Heart right ventricle (tissue), 16 donors: ENCODE measurements at regions not wholly inside any gene's neighbourhood (a gene's known extent, or its start where the extent isn't known, plus 50 kb on each side); places are given as distances from the start of the nearest gene placed in this dataset.
"Not testable (repeated sequence)": the region's sequence is repeated elsewhere in the genome, so short reads cannot be mapped to it uniquely, and the experiment has no call there.

Experiments used
- ATAC-seq, 8 donors: fragments of 200-7000 bp; cut with Tn5 transposase; one replicate each; pipeline ENCODE4 v1.9.1; 2020; ENCODE audit warnings: mild to moderate bottlenecking in 8 of 8, moderate library complexity in 8 of 8, moderate number of reproducible peaks in 1 of 8
- DNase-seq, 2 donors: peaks; one replicate each; pipeline ENCODE4 v3.0.0-alpha.2; 2020
- H3K27ac ChIP-seq, 10 donors: fragments of 200-600 bp; sonication (generic) in 2 of 10; one replicate each; pipeline versions ENCODE4 v1.5.0 to v1.8.0; 2020 to 2022; ENCODE audit warnings: mild to moderate bottlenecking in 3 of 10
- H3K27me3 ChIP-seq, 7 donors: fragments of 200-600 bp; one replicate each; pipeline ENCODE4 v1.8.0; 2021 to 2022; ENCODE audit warnings: mild to moderate bottlenecking in 2 of 7
- H3K36me3 ChIP-seq, 9 donors: fragments of 200-600 bp; sonication (generic) in 1 of 9; one replicate each; pipeline versions ENCODE4 v1.5.0 to v1.8.0; 2020 to 2022; ENCODE audit warnings: mild to moderate bottlenecking in 2 of 9
- H3K4me1 ChIP-seq, 9 donors: fragments of 200-600 bp; sonication (generic) in 1 of 9; one replicate each; pipeline versions ENCODE4 v1.5.0 to v1.8.0; 2020 to 2022; ENCODE audit warnings: mild to moderate bottlenecking in 4 of 9
- H3K4me3 ChIP-seq, 10 donors: fragments of 200-600 bp; sonication (generic) in 2 of 10; one replicate each; pipeline versions ENCODE4 v1.5.0 to v1.8.0; 2020 to 2022; ENCODE audit warnings: mild to moderate bottlenecking in 7 of 10, moderate library complexity in 2 of 10
- H3K9me3 ChIP-seq, 11 donors: fragments of 200-600 bp in 10 of 11; sonication (generic) in 2 of 11; one replicate each; pipeline versions ENCODE4 v1.5.0 to v1.8.0; 2013 to 2022; ENCODE audit warnings: mild to moderate bottlenecking in 2 of 11, control low read depth in 1 of 11, moderate library complexity in 1 of 11
- CTCF ChIP-seq, 9 donors: fragments of 200-600 bp; sonication (generic) in 2 of 9; IDR thresholded peaks; one replicate each; pipeline versions ENCODE4 v1.5.0 to v1.8.0; 2021 to 2022; ENCODE audit warnings: antibody characterized with exemption in 9 of 9, mild to moderate bottlenecking in 5 of 9, moderate library complexity in 1 of 9
- WGBS, 2 donors: extraction: QIAGEN DNeasy Blood & Tissue Kit; methylation state at CpG; one replicate each; pipeline ENCODE4 v1.1.7; 2013; ENCODE audit warnings: inconsistent platforms in 1 of 2; 5-methylcytosine and 5-hydroxymethylcytosine counted together
- intact Hi-C, 10 donors: fragments of 100-400 bp; cut with DNase I; formaldehyde crosslinking; loops; one replicate each; pipeline versions ENCODE4 v1.11.1 to v1.14.2; 2022
- donor health status: Arrhythmogenic right ventricular cardiomyopathy.
- donor health status: ischemic (EF 13 %, LVEDD 7.1; RV severe dilation, severe dysfunction).
- donor health status: healthy with polysubstance abuse.
- donor health status: DM: no; HTN: yes; CAD: no.
- donor health status: DM: no; HTN: no; CAD: no.
- donor health status: ischemic (EF 25% LVEDD 6.9; RV normal size, moderate dysfunction).
- donor health status: ischemic (EF 25% LVEDD 5.7; RV mildly dilated, moderate dysfunction).
- donor health status: healthy.
- donor health status: DM: yes; HTN: yes; CAD: no.
- donor health status: Ischemic cardiomyopathy.
- donor health status: ischemic (EF 35%, LVEDD 5.7; RV mildly dilated, moderate dysfunction).
- donor health status: nonischemic (EF 11% LVEDD 7.7; RV severe dilation, severe dysfunction).
- donor health status: DM: yes; HTN: yes; CAD: no.
- donor health status: PGD.
- donor health status: ischemic (EF 29% LVEDD 5.4; RV normal size, mild dysfunction).
- donor health status: nonischemic (EF 23%, LVEDD 6.1; RV moderate dilation, normal function).

- intact Hi-C loops: no loop called here
- Histone ChIP-seq H3K4me1 (no peaks in the 10 kb centered on the region), H3K4me3 (no peak overlapping the region), H3K27ac (no peak overlapping the region), H3K27me3 (no peaks in the 10 kb centered on the region), H3K9me3 (peaks cover 0 to 22% (median 4%) of the 10 kb centered on the region in 11 donors), H3K36me3 (no peaks in the 10 kb centered on the region)
- 73 to 75% methylated on average over 5 of the region's 5 CpGs for WGBS, 2 donors
- no peak for ATAC-seq
- TF ChIP-seq CTCF (IDR thresholded peaks at IDR 0.05): no peak
- no peak for DNase-seq
Observed at GRCh38 chr5:6243706-6244338, 134.5 kb downstream of the MED10 start.

GRCh38 chr5:6241056-6241455, 137.3 kb downstream of the MED10 start:
- H3K9me3 ChIP-seq: peaks cover 0 to 22% (median 4%) of the 10 kb centered on the region in 11 donors
- ATAC-seq, DNase-seq, H3K36me3 ChIP-seq, intact Hi-C loops, H3K27me3 ChIP-seq, H3K4me1 ChIP-seq, H3K27ac ChIP-seq, H3K4me3 ChIP-seq: not testable (repeated sequence)

- intact Hi-C loops: no loop called here
- no peaks in the 10 kb centered on the region for H3K36me3 ChIP-seq
- no peak for DNase-seq
Observed at GRCh38 chr5:6236858-6237481, 141.4 kb downstream of the MED10 start.

GRCh38 chr5:6236170-6236793, 142.1 kb downstream of the MED10 start:
- Histone ChIP-seq H3K9me3 (peaks cover 0 to 21% (median 4%) of the 10 kb centered on the region in 11 donors), H3K4me1 (no peaks in the 10 kb centered on the region), H3K36me3 (no peaks in the 10 kb centered on the region), H3K4me3 (no peak overlapping the region), H3K27ac (no peak overlapping the region), H3K27me3 (no peaks in the 10 kb centered on the region)
- no peak for ATAC-seq
- no peak for DNase-seq
- 70 to 75% methylated on average over 2 of the region's 2 CpGs for WGBS, 2 donors
- intact Hi-C loops: no loop called here
- no peak for TF ChIP-seq CTCF (IDR thresholded peaks at IDR 0.05)

More at GRCh38 chr5:6236858-6237481, 141.4 kb downstream of the MED10 start:
- H3K27ac ChIP-seq: no peak overlapping the region
- H3K4me3 ChIP-seq: no peak overlapping the region
- no peak for ATAC-seq
- no peaks in the 10 kb centered on the region for H3K4me1 ChIP-seq
- peaks cover 0 to 21% (median 4%) of the 10 kb centered on the region in 11 donors for H3K9me3 ChIP-seq
- WGBS, 2 donors: 82 to 83% methylated on average over 8 of the region's 8 CpGs
- H3K27me3 ChIP-seq: no peaks in the 10 kb centered on the region
- TF ChIP-seq CTCF (IDR thresholded peaks at IDR 0.05): no peak

GRCh38 chr5:6235726-6236125, 142.6 kb downstream of the MED10 start:
- Histone ChIP-seq H3K4me1 (no peaks in the 10 kb centered on the region), H3K9me3 (peaks cover 0 to 18% (median 4%) of the 10 kb centered on the region in 11 donors), H3K36me3 (no peaks in the 10 kb centered on the region), H3K27ac (no peak overlapping the region), H3K4me3 (no peak overlapping the region), H3K27me3 (no peaks in the 10 kb centered on the region)
- 79 to 80% methylated on average over 3 of the region's 3 CpGs for WGBS, 2 donors
- ATAC-seq: no peak
- TF ChIP-seq CTCF (IDR thresholded peaks at IDR 0.05): no peak
- intact Hi-C loops: no loop called here
- no peak for DNase-seq
